K562 (cell line): ENCODE measurements at regions not wholly inside any gene's neighbourhood (a gene's known extent, or its start where the extent isn't known, plus 50 kb on each side); places are given as distances from the start of the nearest gene placed in this dataset.
A peak's percentile ranks its signal among the peaks of the same experiment; 100 is the strongest.
"Not testable (repeated sequence)": the region's sequence is repeated elsewhere in the genome, so short reads cannot be mapped to it uniquely, and the experiment has no call there.

ENCODE experiments used
- ATAC-seq: fragments of 200-7000 bp; cut with Tn5 transposase; 3 replicates; pipeline ENCODE4 v1.9.1; 2020; ENCODE audit warnings: moderate library complexity
- BruUV-seq: library from RNA; stranded (reverse); fragments of 400-500 nt; replicated peaks from 2 replicates; lab custom pipeline; 2021; lab: Mats Ljungman, UMichigan
- CTCF ChIA-PET: fragments of 300-600 bp; formaldehyde crosslinking; extraction: SDS; loops from one replicate; lab custom pipeline; 2021; ENCODE audit warnings: low intra/inter-chr PET ratio; lab: Yijun Ruan, JAX
- POLR2A ChIA-PET: fragments of 300-600, 350-650 bp; sonication (Branson Sonifier 250); formaldehyde crosslinking; extraction: SDS; loops from one replicate; lab custom pipeline; 2021; ENCODE audit warnings: antibody characterized with exemption, inconsistent platforms; lab: Yijun Ruan, JAX
- DNase-seq, 4 experiments: peaks; one replicate each; pipeline versions ENCODE4 v3.0.0 to v3.0.0-alpha.2; 2011 to 2018; ENCODE audit warnings: low spot score in 3 of 4, mixed read lengths in 3 of 4; ENCODE audit errors: extremely low read depth in 1 of 4
- FAIRE-seq: peaks from 2 replicates; lab custom pipeline; 2011; peaks lifted over from hg19 to GRCh38; lab: Jason Lieb, UNC
- H2AFZ ChIP-seq: 2 replicates; pipeline ENCODE4 v1.6.0; 2011; ENCODE audit warnings: low read depth, low read length, control low read depth, inconsistent platforms
- H3K27ac ChIP-seq: fragments of 200-600 bp; 3 replicates; pipeline ENCODE4 v1.8.0; 2011; ENCODE audit warnings: low read depth, mild to moderate bottlenecking, control low read depth, inconsistent platforms, low read length, moderate library complexity, mixed read lengths; ENCODE audit errors: extremely low read depth
- H3K27me3 ChIP-seq, 2 experiments: fragments of 300-600 bp in 1 of 2; 2 replicates in 1 of 2; 3 replicates in 1 of 2; pipeline versions ENCODE4 v1.6.0 to v1.8.0; 2011; ENCODE audit warnings: inconsistent platforms in 2 of 2, low read length in 2 of 2, mild to moderate bottlenecking in 1 of 2, mixed read lengths in 1 of 2, moderate library complexity in 1 of 2; ENCODE audit not compliant: control insufficient read depth in 2 of 2, insufficient read depth in 2 of 2
- H3K36me3 ChIP-seq: fragments of 300-600 bp; 3 replicates; pipeline ENCODE4 v1.8.0; 2011; ENCODE audit warnings: mild to moderate bottlenecking, low read length, inconsistent platforms; ENCODE audit not compliant: control insufficient read depth, insufficient read depth
- H3K4me1 ChIP-seq, 2 experiments: fragments of 200-600 bp in 1 of 2; replicated peaks in 1 of 2; 2 replicates in 1 of 2; 3 replicates in 1 of 2; pipeline versions ENCODE4 v1.5.1 to v1.8.0; 2011; ENCODE audit warnings: inconsistent platforms in 2 of 2, low read length in 2 of 2, mild to moderate bottlenecking in 1 of 2, mixed read lengths in 1 of 2, moderate library complexity in 1 of 2; ENCODE audit not compliant: control insufficient read depth in 2 of 2, insufficient read depth in 2 of 2
- H3K4me2 ChIP-seq: 2 replicates; pipeline ENCODE4 v1.6.1; 2011; ENCODE audit warnings: low read length, control low read depth, inconsistent platforms, mixed read lengths; ENCODE audit not compliant: insufficient read depth
- H3K4me3 ChIP-seq: fragments of 200-600 bp; sonication (generic), shearing (Covaris generic); 2 replicates; pipeline ENCODE4 v1.5.1; 2016; ENCODE audit warnings: control low read depth, inconsistent platforms
- H3K79me2 ChIP-seq: fragments of 200-600 bp; 3 replicates; pipeline ENCODE4 v1.8.0; 2011; ENCODE audit warnings: low read length, inconsistent platforms; ENCODE audit not compliant: control insufficient read depth, insufficient read depth
- H3K9ac ChIP-seq, 2 experiments: 2 replicates each; pipeline versions ENCODE4 v1.6.0 to v1.6.1; 2011; ENCODE audit warnings: low read depth in 2 of 2, low read length in 2 of 2, control low read depth in 1 of 2, inconsistent platforms in 1 of 2, mild to moderate bottlenecking in 1 of 2, mixed read lengths in 1 of 2; ENCODE audit not compliant: insufficient read depth in 1 of 2
- H3K9me1 ChIP-seq: one replicate; pipeline ENCODE4 v1.6.0; 2011; ENCODE audit warnings: inconsistent platforms, mild to moderate bottlenecking, low read length, moderate library complexity; ENCODE audit not compliant: control insufficient read depth, insufficient read depth
- H3K9me3 ChIP-seq: replicated peaks from 2 replicates; pipeline ENCODE4 v1.5.1; 2011; ENCODE audit warnings: low read depth, low read length, inconsistent platforms; ENCODE audit not compliant: control insufficient read depth, insufficient read depth
- H4K20me1 ChIP-seq: replicated peaks from 2 replicates; pipeline ENCODE4 v1.6.1; 2011; ENCODE audit warnings: low read length, inconsistent platforms, mixed read lengths; ENCODE audit not compliant: control insufficient read depth, insufficient read depth
- ZNF274 ChIP-seq: IDR thresholded peaks from 2 replicates; pipeline ENCODE4 v1.6.1; 2011; ENCODE audit warnings: low read depth, mild to moderate bottlenecking, low read length, moderate library complexity, borderline replicate concordance
- WGBS: fragments of 100-300 bp; shearing (Covaris generic); methylation state at CpG from one replicate; pipeline ENCODE4 v1.1.6; 2016; ENCODE audit warnings: low coverage, mixed read lengths; ENCODE audit not compliant: insufficient coverage; ENCODE audit errors: missing lambda C conversion rate; 5-methylcytosine and 5-hydroxymethylcytosine counted together
- in situ Hi-C: fragments of 300-500 bp; cut with MboI; formaldehyde crosslinking; loops from 4 replicates; pipeline ENCODE4 v1.15.0; 2018; ENCODE audit warnings: inconsistent platforms, mixed read lengths
- intact Hi-C: fragments of 100-400 bp; cut with micrococcal nuclease; formaldehyde crosslinking; loops from 2 replicates; pipeline ENCODE4 v1.14.2; 2022
- TF ChIP-seq, protein P1 (sequence below): fragments of 450-650 bp; formaldehyde crosslinking; IDR thresholded peaks from 2 replicates; pipeline ENCODE4 v1.4.0; 2020; ENCODE audit warnings: mild to moderate bottlenecking, mixed read lengths

DNA sequence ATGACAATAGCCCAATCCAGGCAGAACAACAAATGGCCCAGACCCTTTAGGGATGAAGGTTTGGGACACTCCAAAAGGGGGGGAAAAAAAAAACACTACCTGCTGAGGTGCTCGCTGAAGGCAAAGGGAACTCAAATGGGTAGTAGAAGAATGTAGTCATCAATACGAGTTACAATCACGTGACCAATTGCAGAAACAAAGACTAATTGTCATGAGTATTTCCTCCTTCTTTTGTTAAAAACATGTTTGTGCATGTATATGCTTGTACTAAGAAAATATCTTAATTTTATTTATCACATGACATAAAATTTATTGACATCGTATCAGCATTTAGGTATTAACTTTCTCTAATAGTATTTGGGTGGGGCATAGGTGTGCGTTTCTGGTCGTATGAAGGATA, 743.5 kb downstream of the DNAH5 start:
- no peaks in the 10 kb centered on the region for H4K20me1 ChIP-seq
- ChIA-PET CTCF (no interaction called here), POLR2A (no interaction called here)
- no peak overlapping the region for H3K27ac ChIP-seq
- DNase-seq (no peak), FAIRE-seq (no peak), ATAC-seq (no peak)
- no TSS peak for BruUV-seq
- H3K79me2 ChIP-seq, result no peaks in the 10 kb centered on the region
- no peaks in the 10 kb centered on the region for H3K9me1 ChIP-seq
- no peak for TF ChIP-seq ZNF274
- TF ChIP-seq, protein P1, sequence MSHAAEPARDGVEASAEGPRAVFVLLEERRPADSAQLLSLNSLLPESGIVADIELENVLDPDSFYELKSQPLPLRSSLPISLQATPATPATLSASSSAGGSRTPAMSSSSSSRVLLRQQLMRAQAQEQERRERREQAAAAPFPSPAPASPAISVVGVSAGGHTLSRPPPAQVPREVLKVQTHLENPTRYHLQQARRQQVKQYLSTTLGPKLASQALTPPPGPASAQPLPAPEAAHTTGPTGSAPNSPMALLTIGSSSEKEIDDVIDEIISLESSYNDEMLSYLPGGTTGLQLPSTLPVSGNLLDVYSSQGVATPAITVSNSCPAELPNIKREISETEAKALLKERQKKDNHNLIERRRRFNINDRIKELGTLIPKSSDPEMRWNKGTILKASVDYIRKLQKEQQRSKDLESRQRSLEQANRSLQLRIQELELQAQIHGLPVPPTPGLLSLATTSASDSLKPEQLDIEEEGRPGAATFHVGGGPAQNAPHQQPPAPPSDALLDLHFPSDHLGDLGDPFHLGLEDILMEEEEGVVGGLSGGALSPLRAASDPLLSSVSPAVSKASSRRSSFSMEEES, result peak; percentile 85
- in situ Hi-C loops (no loop called here), intact Hi-C loops (no loop called here)
- H3K9ac ChIP-seq, result no peak overlapping the region
- H3K4me2 ChIP-seq, result no peak overlapping the region
- H3K36me3 ChIP-seq, result no peaks in the 10 kb centered on the region
- H3K4me3 ChIP-seq, result no peak overlapping the region
- H3K4me1 ChIP-seq, result no peaks in the 10 kb centered on the region
- WGBS, result under 1% methylated on average over 6 of the region's 6 CpGs
- no peak overlapping the region for H2AFZ ChIP-seq
- no peaks in the 10 kb centered on the region for H3K9me3 ChIP-seq
- no peaks in the 10 kb centered on the region for H3K27me3 ChIP-seq

DNA sequence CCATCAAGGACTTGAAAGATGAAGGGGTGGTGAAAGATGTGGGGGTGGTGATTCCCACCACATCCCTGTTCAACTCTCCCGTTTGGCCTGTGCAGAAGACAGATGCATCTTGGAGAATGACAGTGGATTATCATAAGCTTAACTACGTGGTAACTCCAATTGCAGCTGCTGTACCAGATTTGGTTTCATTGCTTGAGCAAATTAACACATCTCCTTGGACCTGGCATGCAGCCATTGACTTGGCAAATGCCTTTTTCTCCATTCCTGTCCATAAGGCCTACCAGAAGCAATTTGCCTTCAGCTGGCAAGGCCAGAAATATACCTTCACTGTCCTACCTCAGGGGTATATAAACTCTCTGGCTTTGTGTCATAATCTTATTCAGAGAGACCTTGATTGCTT, 746.3 kb downstream of the DNAH5 start:
- intact Hi-C loops, FAIRE-seq: not testable (repeated sequence)

More for the DNA sequence above, 746.3 kb downstream of the DNAH5 start:
- H2AFZ ChIP-seq, H3K36me3 ChIP-seq, H3K27me3 ChIP-seq, BruUV-seq, H3K9ac ChIP-seq, H3K4me1 ChIP-seq, H3K4me3 ChIP-seq, H3K9me3 ChIP-seq, H3K9me1 ChIP-seq, in situ Hi-C loops, H3K79me2 ChIP-seq, CTCF ChIA-PET, H3K4me2 ChIP-seq, POLR2A ChIA-PET, H4K20me1 ChIP-seq, ATAC-seq, H3K27ac ChIP-seq, DNase-seq: not testable (repeated sequence)
- 3% methylated on average over 2 of the region's 2 CpGs for WGBS
